ENCODE measurements at regions not wholly inside any gene's neighbourhood (a gene's known extent, or its start where the extent isn't known, plus 50 kb on each side); places are given as distances from the start of the nearest gene placed in this dataset.

GRCh38 chr13:106099765-106100164 is 435.7 kb downstream of the EFNB2 start:
- no peak for TF ChIP-seq CTCF (IDR thresholded peaks at IDR 0.05; ENCODE audit: low read depth, low read length)
- TF ChIP-seq POLR2A (IDR thresholded peaks at IDR 0.05; ENCODE audit: extremely low read depth, insufficient read length) = no peak

All from NB4 (cell line).